ENCODE measurements at regions not wholly inside any gene's neighbourhood (a gene's known extent, or its start where the extent isn't known, plus 50 kb on each side); places are given as distances from the start of the nearest gene placed in this dataset.

DNA sequence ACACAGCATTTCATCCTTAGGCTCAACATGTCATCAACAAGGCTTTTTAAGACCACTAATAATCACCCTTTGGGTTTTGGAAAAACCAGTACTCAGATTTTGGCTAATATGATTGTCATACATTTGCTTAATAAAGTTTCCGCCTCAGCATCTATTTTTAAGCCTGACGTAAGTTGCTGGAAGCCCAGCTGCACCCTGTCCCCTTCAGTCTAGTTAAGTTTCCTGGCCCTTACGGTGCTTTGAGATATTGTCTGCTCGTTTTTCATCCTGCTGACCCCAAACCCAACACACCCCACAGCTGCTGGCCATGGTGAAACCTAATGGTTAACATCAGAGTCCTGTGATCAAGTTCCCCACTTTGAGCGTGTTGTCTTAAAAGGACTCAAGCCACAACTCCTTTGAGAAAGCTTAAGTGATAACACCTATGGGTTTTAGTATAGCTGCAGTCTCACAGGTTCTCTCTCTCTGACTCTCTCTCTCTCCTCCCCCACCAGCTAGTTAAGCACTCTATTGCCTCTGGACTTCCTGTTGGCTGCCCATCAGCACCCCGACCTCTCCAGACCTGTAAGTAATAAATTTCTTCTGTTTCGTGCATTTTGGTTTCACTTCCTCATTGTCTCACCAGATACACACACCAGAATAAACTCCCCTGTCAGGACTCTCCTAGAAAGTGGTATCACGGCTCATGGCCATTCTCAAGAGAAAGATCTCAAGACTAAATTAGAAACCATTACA, 802.0 kb downstream of the C6orf118 start:
- Mint-ChIP-seq H3K27me3 (no peaks in the 10 kb centered on the region), H3K9me3 (peaks cover 34% of the 10 kb centered on the region), H3K4me1 (ENCODE audit: low read depth) (no peaks in the 10 kb centered on the region), H3K36me3 (ENCODE audit: low read depth) (no peaks in the 10 kb centered on the region), H3K27ac (no peak overlapping the region), H3K4me3 (no peak overlapping the region)
- intact Hi-C loops (cut with micrococcal nuclease), result no loop called here

DNA sequence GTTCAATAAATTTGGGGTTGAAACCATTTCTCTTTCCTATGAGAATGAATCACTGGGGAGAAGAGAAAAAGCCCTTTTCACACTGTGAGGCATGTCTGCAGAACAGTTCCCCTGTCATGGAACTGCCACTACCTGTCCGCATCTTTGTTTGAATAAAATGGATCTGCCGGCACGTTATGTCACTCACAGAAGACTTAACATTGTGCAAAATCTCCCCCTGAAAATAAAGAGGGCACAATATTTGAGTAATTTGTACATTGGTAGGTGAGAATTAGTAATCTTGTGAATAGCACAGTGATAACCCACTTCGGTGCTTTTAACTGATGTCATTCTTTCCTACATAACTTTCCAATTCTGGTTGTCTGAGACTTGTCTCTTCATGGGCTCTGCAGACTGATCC, 804.0 kb downstream of the C6orf118 start:
- Mint-ChIP-seq H3K27ac (no peak overlapping the region), H3K9me3 (peaks cover 33% of the 10 kb centered on the region), H3K36me3 (ENCODE audit: low read depth) (no peaks in the 10 kb centered on the region), H3K4me1 (ENCODE audit: low read depth) (no peaks in the 10 kb centered on the region), H3K4me3 (no peak overlapping the region), H3K27me3 (no peaks in the 10 kb centered on the region)
- intact Hi-C loops (cut with micrococcal nuclease), result no loop called here

DNA sequence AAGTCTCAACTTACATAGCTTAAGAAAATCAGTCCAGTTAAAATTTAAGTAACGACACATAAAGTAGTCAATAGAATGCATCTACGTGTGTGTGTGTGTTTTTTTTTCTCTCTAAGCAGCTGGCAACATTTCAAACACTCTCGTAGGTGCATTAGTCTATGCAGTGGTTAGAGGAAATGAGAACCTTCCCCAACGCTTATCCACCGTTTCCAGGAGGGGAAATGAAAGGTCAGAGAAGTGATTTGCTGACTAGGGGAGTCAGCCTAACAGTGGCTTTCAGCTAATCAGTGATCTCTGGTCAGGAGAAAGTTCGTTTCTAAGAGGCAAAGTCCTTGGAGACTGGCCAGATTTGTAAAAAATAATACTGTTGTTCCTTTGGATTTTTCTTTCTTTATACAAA, 806.6 kb downstream of the C6orf118 start:
- Mint-ChIP-seq H3K27me3 (no peaks in the 10 kb centered on the region), H3K4me1 (ENCODE audit: low read depth) (no peaks in the 10 kb centered on the region), H3K9me3 (peaks cover 17% of the 10 kb centered on the region), H3K27ac (no peak overlapping the region), H3K36me3 (ENCODE audit: low read depth) (no peaks in the 10 kb centered on the region), H3K4me3 (no peak overlapping the region)
- intact Hi-C loops (cut with micrococcal nuclease), result no loop called here

DNA sequence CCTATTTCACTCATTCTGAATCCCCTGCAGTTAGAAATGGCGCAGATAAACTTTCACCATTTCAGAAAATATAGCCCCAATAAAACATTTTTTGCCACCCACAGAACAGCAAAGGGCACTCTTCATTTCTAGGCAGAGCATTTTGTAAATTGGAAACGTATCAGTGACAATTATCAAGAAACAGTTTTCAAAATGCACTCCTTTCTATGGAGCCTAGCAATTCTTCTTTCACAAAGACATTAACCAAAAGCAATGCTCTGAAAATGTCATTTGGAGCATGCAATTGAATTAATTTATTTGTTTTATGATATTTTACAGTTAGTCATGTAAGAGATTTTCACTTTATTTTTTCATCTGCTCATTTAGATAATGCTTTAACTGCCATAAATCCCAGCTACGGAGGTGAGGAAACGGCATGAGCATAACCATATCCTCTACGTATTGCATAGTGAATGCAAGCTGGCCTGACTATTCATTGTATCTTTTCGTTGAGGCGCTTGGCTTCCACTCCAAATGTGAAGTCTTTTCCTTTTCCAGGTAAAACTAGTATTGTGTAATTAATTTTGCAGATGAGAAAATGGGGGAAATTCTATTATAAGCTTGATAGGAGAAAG, 813.4 kb downstream of the C6orf118 start:
- peaks cover 34% of the 10 kb centered on the region for H3K9me3 Mint-ChIP-seq
- intact Hi-C loops (cut with micrococcal nuclease), result no loop called here
- H3K27ac Mint-ChIP-seq, result no peak overlapping the region
- no peak overlapping the region for H3K4me3 Mint-ChIP-seq
- H3K4me1 Mint-ChIP-seq (ENCODE audit: low read depth), result no peaks in the 10 kb centered on the region
- H3K27me3 Mint-ChIP-seq, result no peaks in the 10 kb centered on the region
- no peaks in the 10 kb centered on the region for H3K36me3 Mint-ChIP-seq (ENCODE audit: low read depth)

DNA sequence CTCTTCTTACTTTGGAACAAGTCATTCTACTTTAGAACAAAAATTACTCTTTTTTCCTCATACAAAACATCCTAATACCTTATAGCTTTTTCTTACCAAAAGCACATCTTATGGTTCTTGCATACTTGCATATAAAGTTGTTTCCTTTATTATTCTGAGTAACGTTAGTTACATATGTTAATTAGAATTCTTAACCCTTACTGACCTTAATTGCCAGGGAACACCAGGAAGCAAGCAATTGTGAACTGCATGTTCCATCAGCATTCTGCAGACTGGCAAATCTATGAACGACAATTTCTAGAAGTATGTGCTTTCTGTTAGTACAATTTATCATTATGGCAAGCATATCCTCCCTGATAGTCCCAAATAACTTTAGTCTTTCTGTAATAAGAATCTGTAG, 831.0 kb downstream of the C6orf118 start:
- no peaks in the 10 kb centered on the region for H3K4me1 Mint-ChIP-seq (ENCODE audit: low read depth)
- H3K36me3 Mint-ChIP-seq (ENCODE audit: low read depth), result no peaks in the 10 kb centered on the region
- intact Hi-C loops (cut with micrococcal nuclease), result no loop called here
- H3K9me3 Mint-ChIP-seq, result peaks cover 16% of the 10 kb centered on the region
- H3K27me3 Mint-ChIP-seq, result no peaks in the 10 kb centered on the region
- no peak overlapping the region for H3K4me3 Mint-ChIP-seq
- no peak overlapping the region for H3K27ac Mint-ChIP-seq

DNA sequence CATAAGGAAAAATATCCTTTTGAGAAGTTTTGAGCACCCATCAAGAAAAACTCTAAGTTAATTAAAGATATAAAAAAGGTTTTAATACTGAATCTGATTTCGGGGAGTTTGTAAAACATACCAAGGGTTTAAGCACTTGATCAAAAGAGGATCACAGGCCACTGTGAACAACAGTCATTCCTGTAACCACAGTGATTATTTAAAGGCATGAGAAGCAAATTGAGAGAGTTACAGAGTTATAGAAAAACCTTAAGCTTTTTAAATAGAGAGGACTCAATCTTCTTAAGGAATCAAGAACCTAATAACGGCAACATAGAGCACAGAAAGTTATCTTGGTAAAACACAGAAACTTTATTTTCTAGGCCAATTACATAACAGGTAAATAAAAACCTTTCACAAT, 831.6 kb downstream of the C6orf118 start:
- Mint-ChIP-seq H3K4me1 (ENCODE audit: low read depth) (no peaks in the 10 kb centered on the region), H3K36me3 (ENCODE audit: low read depth) (no peaks in the 10 kb centered on the region), H3K27ac (no peak overlapping the region), H3K4me3 (no peak overlapping the region), H3K27me3 (no peaks in the 10 kb centered on the region), H3K9me3 (peaks cover 10% of the 10 kb centered on the region)
- intact Hi-C loops (cut with micrococcal nuclease), result no loop called here

DNA sequence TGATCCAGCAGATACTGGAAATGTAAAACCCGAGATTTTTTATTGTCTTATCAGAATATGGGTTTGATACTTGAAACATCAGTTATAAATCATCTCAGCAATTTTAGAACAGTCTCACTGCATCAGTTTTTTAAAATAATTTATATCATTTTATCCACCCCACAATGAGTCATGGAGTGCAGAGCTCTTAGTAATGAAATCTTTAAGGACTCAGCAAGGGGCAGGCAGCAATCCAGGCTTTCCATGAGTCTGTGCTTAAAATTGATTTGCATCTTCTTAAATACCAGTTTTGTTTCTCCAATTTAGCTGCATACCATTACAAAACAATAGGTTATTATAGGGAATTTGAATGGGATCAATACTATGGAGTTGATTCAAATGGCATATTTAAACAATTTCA, 832.3 kb downstream of the C6orf118 start:
- intact Hi-C loops (cut with micrococcal nuclease), result no loop called here
- H3K4me1 Mint-ChIP-seq (ENCODE audit: low read depth), result no peaks in the 10 kb centered on the region
- no peak overlapping the region for H3K27ac Mint-ChIP-seq
- no peaks in the 10 kb centered on the region for H3K36me3 Mint-ChIP-seq (ENCODE audit: low read depth)
- H3K9me3 Mint-ChIP-seq, result peaks cover 6% of the 10 kb centered on the region
- no peak overlapping the region for H3K4me3 Mint-ChIP-seq
- no peaks in the 10 kb centered on the region for H3K27me3 Mint-ChIP-seq

DNA sequence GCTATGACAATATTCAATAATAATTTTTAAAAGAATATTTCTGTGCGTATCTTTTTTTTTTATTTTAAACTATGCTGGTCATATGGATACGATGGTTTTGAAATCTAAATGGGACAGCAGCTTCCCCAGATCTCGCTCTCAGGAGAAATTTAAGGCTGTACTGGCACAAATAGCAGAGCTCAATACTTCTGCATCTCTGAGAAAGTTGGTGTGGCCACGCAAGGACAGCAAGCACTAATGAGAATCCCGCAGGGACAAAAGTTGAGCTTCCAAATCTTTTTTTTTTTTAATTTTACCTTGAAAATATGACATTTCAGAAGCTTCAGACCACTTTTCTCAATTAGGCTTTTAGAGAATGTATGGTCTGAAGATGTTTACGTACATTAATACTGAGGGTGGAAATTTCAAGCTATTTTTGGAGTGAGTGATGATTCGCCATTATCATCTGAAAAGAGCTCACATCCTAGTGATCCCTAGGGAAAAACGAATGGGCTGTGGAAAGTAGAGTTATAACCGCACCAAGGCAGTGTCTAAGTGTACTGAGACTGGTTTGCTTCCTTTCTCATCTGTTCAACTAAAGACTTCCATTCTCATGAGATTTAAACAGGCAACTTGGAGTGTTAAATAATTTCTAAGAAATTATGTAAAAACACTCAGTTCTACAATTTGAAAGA, 840.0 kb downstream of the C6orf118 start:
- intact Hi-C loops (cut with micrococcal nuclease), result no loop called here

DNA sequence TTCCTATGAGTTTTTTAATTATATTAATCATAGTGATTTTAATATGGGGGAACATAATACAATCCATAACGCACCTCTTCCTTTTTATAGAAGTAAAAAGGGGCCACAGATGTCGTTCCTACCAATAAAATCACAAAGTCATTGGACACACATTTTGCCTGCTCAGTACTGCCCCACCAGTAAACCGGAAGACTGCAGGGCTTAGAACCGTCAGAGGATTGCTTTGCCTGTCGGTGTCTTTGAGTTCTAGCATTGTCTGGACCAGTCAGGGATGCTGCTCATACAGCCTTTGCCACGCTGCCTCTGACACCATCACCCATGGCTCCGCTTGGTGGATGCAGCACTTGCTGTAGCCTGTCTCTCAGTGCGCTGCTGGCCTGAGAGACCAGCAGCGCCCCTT, 853.6 kb downstream of the C6orf118 start:
- H3K36me3 Mint-ChIP-seq (ENCODE audit: low read depth), result no peaks in the 10 kb centered on the region
- intact Hi-C loops (cut with micrococcal nuclease), result no loop called here
- H3K27me3 Mint-ChIP-seq, result no peaks in the 10 kb centered on the region
- H3K4me3 Mint-ChIP-seq, result no peak overlapping the region
- no peak overlapping the region for H3K27ac Mint-ChIP-seq
- no peaks in the 10 kb centered on the region for H3K9me3 Mint-ChIP-seq
- no peaks in the 10 kb centered on the region for H3K4me1 Mint-ChIP-seq (ENCODE audit: low read depth)

More for the DNA sequence above, 840.0 kb downstream of the C6orf118 start:
- H3K4me3 Mint-ChIP-seq, result no peak overlapping the region
- H3K4me1 Mint-ChIP-seq (ENCODE audit: low read depth), result no peaks in the 10 kb centered on the region
- no peak overlapping the region for H3K27ac Mint-ChIP-seq
- no peaks in the 10 kb centered on the region for H3K27me3 Mint-ChIP-seq
- H3K9me3 Mint-ChIP-seq, result peaks cover 22% of the 10 kb centered on the region
- H3K36me3 Mint-ChIP-seq (ENCODE audit: low read depth), result no peaks in the 10 kb centered on the region

DNA sequence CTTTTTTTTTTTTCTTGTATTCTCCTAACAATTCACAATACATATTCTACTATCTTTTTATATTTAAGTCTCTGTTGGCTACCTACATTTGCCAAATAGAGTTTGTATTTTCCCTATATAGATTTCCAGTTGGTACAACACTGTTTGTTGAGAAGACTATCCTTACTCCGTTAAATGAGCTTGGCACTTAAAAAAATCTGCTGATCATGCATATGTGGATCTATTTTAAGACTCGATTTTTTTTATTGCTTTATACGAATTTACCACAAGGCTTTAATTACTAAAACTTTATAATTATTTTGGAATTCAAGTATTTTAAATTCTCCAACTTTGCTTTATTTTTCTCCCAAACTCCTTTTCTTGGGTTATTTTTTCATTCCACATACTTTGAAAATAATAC, 855.6 kb downstream of the C6orf118 start:
- no peak overlapping the region for H3K4me3 Mint-ChIP-seq
- peaks cover 6% of the 10 kb centered on the region for H3K9me3 Mint-ChIP-seq
- no peak overlapping the region for H3K27ac Mint-ChIP-seq
- no peaks in the 10 kb centered on the region for H3K36me3 Mint-ChIP-seq (ENCODE audit: low read depth)
- no peaks in the 10 kb centered on the region for H3K4me1 Mint-ChIP-seq (ENCODE audit: low read depth)
- intact Hi-C loops (cut with micrococcal nuclease), result no loop called here
- H3K27me3 Mint-ChIP-seq, result no peaks in the 10 kb centered on the region

DNA sequence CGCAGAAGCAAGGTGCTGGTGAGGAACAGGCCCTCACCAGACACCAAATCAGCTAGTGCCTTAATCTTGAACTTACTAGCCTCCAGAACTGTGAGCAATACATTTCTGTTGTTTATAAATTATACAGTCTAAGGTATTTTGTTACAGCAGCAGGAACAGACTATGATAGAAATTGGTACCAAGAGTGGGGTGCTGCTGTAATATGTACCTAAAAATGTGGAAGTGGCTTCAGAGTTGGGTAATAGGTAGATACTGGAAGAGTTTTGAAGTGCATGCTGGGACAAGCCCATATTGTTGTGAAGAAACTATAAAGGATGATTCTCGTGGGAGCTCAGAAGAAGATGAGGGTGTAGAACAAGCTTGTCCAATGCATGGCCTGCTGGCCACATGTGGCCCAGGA, 866.8 kb downstream of the C6orf118 start:
- intact Hi-C loops (cut with micrococcal nuclease), result no loop called here
- H3K4me1 Mint-ChIP-seq (ENCODE audit: low read depth), result no peaks in the 10 kb centered on the region
- no peaks in the 10 kb centered on the region for H3K27me3 Mint-ChIP-seq
- H3K4me3 Mint-ChIP-seq, result no peak overlapping the region
- peaks cover 56% of the 10 kb centered on the region for H3K9me3 Mint-ChIP-seq
- no peak overlapping the region for H3K27ac Mint-ChIP-seq
- H3K36me3 Mint-ChIP-seq (ENCODE audit: low read depth), result no peaks in the 10 kb centered on the region

DNA sequence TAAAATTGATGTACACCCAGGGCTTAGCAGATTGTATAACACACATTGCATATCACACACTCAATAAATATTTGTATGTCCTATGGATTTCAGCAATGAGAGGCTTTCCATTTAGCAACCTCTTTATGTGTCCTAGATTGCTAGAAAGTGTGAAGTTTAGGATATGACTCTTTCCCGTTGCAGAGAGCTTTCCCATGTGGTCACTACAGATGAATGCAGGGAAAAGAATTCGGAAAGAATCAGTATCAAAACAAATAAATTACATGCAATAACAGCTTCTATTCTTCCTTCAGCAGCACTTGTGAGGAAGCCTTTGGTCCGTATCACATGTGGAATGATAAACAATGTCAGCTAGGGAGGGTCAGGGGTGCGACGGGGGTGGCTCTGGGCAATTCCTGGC, 870.1 kb downstream of the C6orf118 start:
- Mint-ChIP-seq H3K27ac (no peak overlapping the region), H3K9me3 (peaks cover 60% of the 10 kb centered on the region), H3K4me3 (no peak overlapping the region), H3K36me3 (ENCODE audit: low read depth) (no peaks in the 10 kb centered on the region), H3K27me3 (no peaks in the 10 kb centered on the region), H3K4me1 (ENCODE audit: low read depth) (no peaks in the 10 kb centered on the region)
- intact Hi-C loops (cut with micrococcal nuclease), result no loop called here

DNA sequence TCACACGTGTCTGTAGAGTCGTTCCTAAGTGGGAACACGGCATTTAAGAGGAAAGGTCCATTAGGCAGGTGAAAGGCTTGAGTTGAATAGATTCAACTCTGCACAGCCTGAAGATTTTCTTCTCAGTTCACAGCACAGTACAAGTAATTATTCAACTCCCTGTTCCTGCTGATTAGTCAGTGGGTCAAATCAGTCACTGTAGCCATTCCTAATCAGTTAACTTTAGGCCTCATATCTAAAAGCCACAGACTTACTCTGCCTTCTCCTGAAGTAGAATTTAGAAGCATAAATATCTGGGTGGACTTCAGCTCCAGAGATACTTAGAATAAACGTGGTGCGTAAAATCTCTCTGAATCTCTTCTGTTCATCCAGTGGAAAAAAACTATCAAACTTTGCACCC, 872.4 kb downstream of the C6orf118 start:
- H3K27ac Mint-ChIP-seq, result no peak overlapping the region
- no peaks in the 10 kb centered on the region for H3K4me1 Mint-ChIP-seq (ENCODE audit: low read depth)
- H3K9me3 Mint-ChIP-seq, result peaks cover 41% of the 10 kb centered on the region
- H3K27me3 Mint-ChIP-seq, result no peaks in the 10 kb centered on the region
- intact Hi-C loops (cut with micrococcal nuclease), result no loop called here
- no peak overlapping the region for H3K4me3 Mint-ChIP-seq
- H3K36me3 Mint-ChIP-seq (ENCODE audit: low read depth), result no peaks in the 10 kb centered on the region

DNA sequence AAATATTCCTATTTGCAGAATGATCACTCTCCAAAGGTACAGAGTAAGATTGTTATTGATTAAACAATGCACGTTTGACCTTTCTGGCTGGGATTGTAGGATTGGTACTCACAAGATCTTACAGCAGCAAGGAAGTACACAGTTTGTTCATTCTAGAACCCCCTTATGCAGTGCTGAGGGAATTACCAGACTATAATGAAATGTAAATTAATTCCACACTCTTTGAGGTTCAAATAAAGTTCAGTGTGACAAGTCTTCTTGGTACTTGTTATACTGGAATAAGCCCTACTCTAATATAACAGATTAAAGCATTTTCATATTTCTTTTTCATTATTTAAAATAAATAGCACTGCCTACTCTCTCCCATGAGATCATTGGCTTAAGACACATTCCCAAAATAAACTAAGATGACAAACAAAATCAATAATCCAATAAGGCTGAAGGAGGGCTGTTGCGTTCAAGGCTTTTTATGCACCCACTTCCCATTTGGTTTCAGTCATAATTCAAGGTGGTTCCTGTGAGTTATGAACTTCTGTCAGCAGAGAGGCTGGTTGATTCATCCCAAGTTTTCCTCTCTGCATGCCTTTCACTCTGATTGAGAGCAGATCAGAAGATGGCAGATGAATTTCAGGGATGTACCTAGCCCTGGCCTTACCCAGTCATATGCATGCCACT, 881.5 kb downstream of the C6orf118 start:
- no peaks in the 10 kb centered on the region for H3K27me3 Mint-ChIP-seq
- no peaks in the 10 kb centered on the region for H3K4me1 Mint-ChIP-seq (ENCODE audit: low read depth)
- no peak overlapping the region for H3K27ac Mint-ChIP-seq
- H3K9me3 Mint-ChIP-seq, result peaks cover 40% of the 10 kb centered on the region
- no peak overlapping the region for H3K4me3 Mint-ChIP-seq
- no peaks in the 10 kb centered on the region for H3K36me3 Mint-ChIP-seq (ENCODE audit: low read depth)
- intact Hi-C loops (cut with micrococcal nuclease), result no loop called here
